Right lobe of liver (tissue), 6 donors: ENCODE measurements at regions not wholly inside any gene's neighbourhood (a gene's known extent, or its start where the extent isn't known, plus 50 kb on each side); places are given as distances from the start of the nearest gene placed in this dataset.

ENCODE experiments used
- ATAC-seq, 4 donors: fragments of 200-7000 bp; cut with Tn5 transposase; one replicate each; pipeline ENCODE4 v1.9.1; 2020; ENCODE audit warnings: mild to moderate bottlenecking in 4 of 4, moderate library complexity in 4 of 4
- DNase-seq, 3 donors: peaks; one replicate each; pipeline ENCODE4 v3.0.0-alpha.2; 2020
- H3K27ac ChIP-seq, 3 donors: fragments of 200-600 bp; one replicate each; pipeline ENCODE4 v1.8.0; 2022
- H3K27me3 ChIP-seq, 2 donors: fragments of 200-600 bp; one replicate each; pipeline ENCODE4 v1.8.0; 2022
- H3K36me3 ChIP-seq, 4 donors: fragments of 200-600 bp; sonication (generic) in 1 of 4; one replicate each; pipeline versions ENCODE4 v1.5.1 to v1.8.0; 2017 to 2022; ENCODE audit warnings: control low read depth in 1 of 4
- H3K4me1 ChIP-seq, 4 donors: fragments of 200-600 bp; sonication (generic) in 1 of 4; one replicate each; pipeline versions ENCODE4 v1.5.1 to v1.8.0; 2017 to 2022; ENCODE audit warnings: control low read depth in 1 of 4
- H3K4me3 ChIP-seq, 3 donors: fragments of 200-600 bp; one replicate each; pipeline ENCODE4 v1.8.0; 2022
- H3K9me3 ChIP-seq, 4 donors: fragments of 200-600 bp; sonication (generic) in 1 of 4; one replicate each; pipeline versions ENCODE4 v1.5.1 to v1.8.0; 2017 to 2022; ENCODE audit warnings: control low read depth in 1 of 4
- CTCF ChIP-seq, 4 donors: fragments of 200-600 bp in 3 of 4; fragments of 450-650 bp in 1 of 4; IDR thresholded peaks; one replicate each; pipeline versions ENCODE4 v1.5.1 to v1.8.0; 2016 to 2022; ENCODE audit warnings: antibody characterized with exemption in 4 of 4, mild to moderate bottlenecking in 2 of 4
- POLR2A ChIP-seq: fragments of 450-650 bp; IDR thresholded peaks from one replicate; pipeline ENCODE4 v1.6.1; 2017; ENCODE audit warnings: antibody characterized with exemption, mild to moderate bottlenecking
- WGBS: methylation state at CpG from one replicate; pipeline ENCODE4 v1.1.6; 2018; ENCODE audit warnings: low coverage, low lambda C conversion rate; ENCODE audit not compliant: insufficient coverage; ENCODE audit errors: missing lambda C conversion rate; 5-methylcytosine and 5-hydroxymethylcytosine counted together
- intact Hi-C, 2 donors: fragments of 100-400 bp; cut with DNase I; formaldehyde crosslinking; loops; one replicate each; pipeline versions ENCODE4 v1.11.2 to v1.14.1; 2022
- donor health status: DM: no; HTN: yes; CAD: no.
- donor health status: DM: no; HTN: no; CAD: no.
- donor health status: DM: no; HTN: no; CAD: no.
- donor health status: DM: no; HTN: yes; CAD: no.
- donor health status: DM: no; HTN: yes; CAD: no.

GRCh38 chr4:107197121-107197520 lies 161.0 kb upstream of the DKK2 start:
- ATAC-seq (no peak), DNase-seq (no peak)
- H3K9me3 ChIP-seq = no peaks in the 10 kb centered on the region
- H3K36me3 ChIP-seq = no peaks in the 10 kb centered on the region
- no peak overlapping the region for H3K27ac ChIP-seq
- no peak overlapping the region for H3K4me3 ChIP-seq
- no peak for TF ChIP-seq CTCF (IDR thresholded peaks at IDR 0.05)
- no peak for TF ChIP-seq POLR2A
- 49% methylated on average over 4 of the region's 4 CpGs for WGBS
- no peaks in the 10 kb centered on the region for H3K27me3 ChIP-seq
- no peaks in the 10 kb centered on the region for H3K4me1 ChIP-seq
- intact Hi-C loops = no loop called here

DNA sequence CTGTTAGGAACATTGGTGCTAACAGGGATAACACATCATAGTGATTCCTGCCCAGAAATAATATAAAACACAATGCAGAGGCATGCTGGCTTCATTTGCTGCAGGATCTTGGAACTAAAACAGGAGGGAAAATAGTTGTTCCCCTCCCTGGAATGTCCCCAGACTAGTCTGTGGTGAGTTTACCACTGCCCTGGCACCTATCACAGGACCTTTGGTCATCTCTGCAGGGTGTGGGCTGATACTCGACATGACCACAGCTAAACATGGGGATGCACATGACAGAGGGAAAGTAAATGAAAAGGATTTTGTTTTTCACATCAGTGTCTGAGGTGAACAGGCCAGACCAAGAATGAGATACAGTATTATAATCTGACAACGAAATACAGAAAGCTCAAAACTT lies 160.2 kb upstream of the DKK2 start:
- no peaks in the 10 kb centered on the region for H3K9me3 ChIP-seq
- DNase-seq = no peak
- intact Hi-C loops = no loop called here
- 64% methylated on average over 2 of the region's 2 CpGs for WGBS
- TF ChIP-seq CTCF (IDR thresholded peaks at IDR 0.05) (no peak), POLR2A (no peak)
- ATAC-seq = no peak
- no peaks in the 10 kb centered on the region for H3K4me1 ChIP-seq
- no peaks in the 10 kb centered on the region for H3K27me3 ChIP-seq
- no peak overlapping the region for H3K27ac ChIP-seq
- H3K4me3 ChIP-seq = no peak overlapping the region
- no peaks in the 10 kb centered on the region for H3K36me3 ChIP-seq

- 44% methylated on average over 4 of the region's 4 CpGs for WGBS
- ATAC-seq = no peak
- intact Hi-C loops = no loop called here
- Histone ChIP-seq H3K4me1 (no peaks in the 10 kb centered on the region), H3K9me3 (no peaks in the 10 kb centered on the region), H3K27me3 (no peaks in the 10 kb centered on the region), H3K27ac (no peak overlapping the region), H3K36me3 (no peaks in the 10 kb centered on the region), H3K4me3 (no peak overlapping the region)
- no peak for DNase-seq
- TF ChIP-seq CTCF (IDR thresholded peaks at IDR 0.05) (no peak), POLR2A (no peak)
These were observed 157.9 kb upstream of the DKK2 start for GRCh38 chr4:107194005-107194404.

GRCh38 chr4:107192601-107193000 lies 156.5 kb upstream of the DKK2 start:
- H3K4me3 ChIP-seq = no peak overlapping the region
- no peaks in the 10 kb centered on the region for H3K27me3 ChIP-seq
- no peaks in the 10 kb centered on the region for H3K9me3 ChIP-seq
- intact Hi-C loops = no loop called here
- TF ChIP-seq POLR2A = no peak
- no peak for TF ChIP-seq CTCF (IDR thresholded peaks at IDR 0.05)
- WGBS = 82% methylated on average over 6 of the region's 6 CpGs
- no peaks in the 10 kb centered on the region for H3K36me3 ChIP-seq
- no peak for DNase-seq
- ATAC-seq = no peak
- H3K4me1 ChIP-seq = no peaks in the 10 kb centered on the region
- no peak overlapping the region for H3K27ac ChIP-seq

DNA sequence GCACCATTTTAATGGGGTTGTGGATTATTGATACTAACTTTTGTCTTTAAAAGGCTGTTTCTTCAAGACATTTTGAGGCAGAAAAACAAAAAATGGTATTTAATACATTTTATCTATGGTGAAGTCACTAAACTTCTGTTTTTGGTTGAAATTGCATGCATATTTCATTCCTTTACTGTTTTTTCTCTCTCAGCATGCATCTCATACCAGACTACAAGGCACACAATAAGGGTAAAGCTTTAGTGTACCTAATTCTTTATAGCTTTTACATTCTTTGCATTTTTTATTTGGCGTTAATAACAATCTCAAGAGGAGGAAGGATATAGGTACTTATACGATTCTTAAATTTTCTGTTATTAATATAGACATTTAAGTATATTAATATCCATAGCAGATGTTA lies 151.0 kb upstream of the DKK2 start:
- no peaks in the 10 kb centered on the region for H3K9me3 ChIP-seq
- no peaks in the 10 kb centered on the region for H3K4me1 ChIP-seq
- H3K27me3 ChIP-seq = no peaks in the 10 kb centered on the region
- WGBS = 68% methylated on average over 2 of the region's 2 CpGs
- intact Hi-C loops = no loop called here
- TF ChIP-seq CTCF (IDR thresholded peaks at IDR 0.05) (no peak), POLR2A (no peak)
- H3K36me3 ChIP-seq = no peaks in the 10 kb centered on the region
- DNase-seq = no peak
- no peak for ATAC-seq
- no peak overlapping the region for H3K4me3 ChIP-seq
- no peak overlapping the region for H3K27ac ChIP-seq
